GM10266 (cell line): ENCODE measurements at regions not wholly inside any gene's neighbourhood (a gene's known extent, or its start where the extent isn't known, plus 50 kb on each side); places are given as distances from the start of the nearest gene placed in this dataset.

Source experiments
- DNase-seq: peaks from one replicate; pipeline ENCODE4 v3.0.0; 2012; ENCODE audit errors: extremely low spot score
- CTCF ChIP-seq: IDR thresholded peaks from 2 replicates; pipeline ENCODE4 v1.5.1; 2012; ENCODE audit warnings: mild to moderate bottlenecking, low read depth; ENCODE audit not compliant: control insufficient read depth, insufficient read depth; ENCODE audit errors: missing control alignments

GRCh38 chr17:77526259-77526711 lies 385.5 kb downstream of the SEC14L1 start:
- TF ChIP-seq CTCF: no peak
- DNase-seq: no peak

- no peak for DNase-seq
- no peak for TF ChIP-seq CTCF
Measured at GRCh38 chr17:77526728-77527350, 386.1 kb downstream of the SEC14L1 start.

DNA sequence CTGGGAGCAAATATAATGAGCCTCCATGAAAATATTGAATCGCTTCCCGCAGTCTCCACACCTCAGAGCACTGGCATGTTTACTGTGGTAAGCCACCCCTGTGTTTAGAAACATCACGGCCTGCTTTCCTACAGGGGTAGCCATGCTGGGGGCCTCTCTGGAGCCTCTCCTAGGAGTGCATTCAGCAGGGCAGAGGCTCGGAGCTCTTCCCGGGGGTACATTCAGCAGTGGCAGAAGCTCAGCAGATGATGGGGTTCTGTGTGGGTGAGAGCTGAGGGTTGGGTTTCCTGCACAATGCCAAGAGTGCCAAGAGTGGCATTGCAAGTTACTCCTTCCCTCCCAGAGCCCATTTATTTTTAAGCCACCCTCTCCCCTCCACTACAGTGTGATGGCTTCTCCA lies 386.6 kb downstream of the SEC14L1 start:
- no peak for TF ChIP-seq CTCF
- no peak for DNase-seq

GRCh38 chr17:77527836-77528505 lies 387.2 kb downstream of the SEC14L1 start:
- DNase-seq: no peak
- TF ChIP-seq CTCF: no peak

DNA sequence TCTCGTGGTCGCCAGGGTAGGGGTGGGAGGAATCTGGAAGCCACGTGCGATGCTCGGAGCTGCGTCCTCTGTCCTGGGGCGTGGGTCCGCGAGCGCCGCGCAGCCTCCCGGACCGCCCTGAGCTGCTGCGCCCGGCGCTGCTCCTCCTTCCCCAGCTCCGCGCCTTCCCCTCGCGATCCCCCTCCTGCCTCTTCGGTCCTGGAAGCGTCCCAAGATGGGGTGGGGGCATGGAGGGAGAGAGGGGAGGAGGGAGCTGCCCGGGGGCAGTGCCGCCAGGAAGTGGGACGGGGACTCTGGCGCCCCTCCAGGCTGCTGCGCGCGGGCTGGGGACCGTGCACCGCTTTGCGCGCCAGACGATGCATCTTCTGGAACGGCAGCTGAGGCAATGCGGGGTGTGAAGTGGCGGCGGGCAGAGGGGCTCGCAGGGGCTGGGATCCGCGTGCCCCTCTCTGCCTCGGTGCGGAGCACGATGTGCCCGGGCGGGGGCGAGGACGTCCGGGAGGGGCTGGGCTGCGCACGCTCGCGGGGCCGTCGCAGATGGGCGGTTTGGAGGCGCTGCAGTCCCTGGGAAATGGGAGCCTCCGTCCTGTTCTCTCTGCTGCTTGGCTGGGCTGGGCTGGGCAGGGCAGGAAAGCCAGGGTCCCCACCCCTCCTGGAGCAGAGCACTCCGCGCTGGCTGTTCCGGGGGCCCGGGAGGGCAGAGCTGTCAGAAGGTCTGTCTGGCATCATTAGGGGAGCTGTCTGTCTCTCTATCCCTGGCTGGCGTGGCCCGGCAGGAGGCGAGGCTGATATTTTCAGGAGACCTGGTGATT lies 388.0 kb downstream of the SEC14L1 start:
- DNase-seq: no peak
- TF ChIP-seq CTCF: no peak

- TF ChIP-seq CTCF: no peak
Measured at GRCh38 chr17:77529328-77529650, 388.5 kb downstream of the SEC14L1 start.

DNA sequence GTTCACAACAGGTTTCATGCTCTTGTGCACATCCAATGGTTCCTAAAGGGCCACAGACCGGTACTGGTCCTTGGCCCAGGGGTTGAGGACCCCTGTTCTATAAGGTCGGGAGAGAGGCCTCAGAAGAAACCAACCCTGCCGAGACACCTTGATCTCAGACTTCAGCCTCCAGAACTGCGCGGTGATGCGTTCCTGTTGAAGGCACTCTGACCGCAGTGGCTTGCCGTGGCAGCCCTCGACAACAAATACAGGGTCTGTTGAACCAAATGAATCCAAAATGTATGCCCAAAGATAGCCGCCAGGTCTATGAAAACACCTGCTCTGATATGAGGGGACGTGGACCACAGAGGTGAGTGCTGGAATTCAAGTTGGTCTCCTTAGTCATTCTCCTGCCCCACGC lies 389.8 kb downstream of the SEC14L1 start:
- no peak for TF ChIP-seq CTCF
- DNase-seq: no peak

More at GRCh38 chr17:77529328-77529650, 388.5 kb downstream of the SEC14L1 start:
- DNase-seq: no peak
